SJCRH30 (cell line): ENCODE measurements at regions not wholly inside any gene's neighbourhood (a gene's known extent, or its start where the extent isn't known, plus 50 kb on each side); places are given as distances from the start of the nearest gene placed in this dataset.

Experiments used
- DNase-seq, 2 experiments: peaks; one replicate each; pipeline ENCODE4 v3.0.0-alpha.2; 2015 to 2020
- H3K27ac ChIP-seq: fragments of 250-450 bp; sonication (Bioruptor Pico); 2 replicates; pipeline ENCODE4 v1.5.1; 2020; ENCODE audit warnings: mild to moderate bottlenecking, moderate library complexity
- H3K27me3 ChIP-seq: fragments of 250-450 bp; sonication (Bioruptor Pico); 2 replicates; pipeline ENCODE4 v1.5.1; 2020; ENCODE audit warnings: mild to moderate bottlenecking, moderate library complexity
- H3K36me3 ChIP-seq: fragments of 250-450 bp; sonication (Bioruptor Pico); 2 replicates; pipeline ENCODE4 v1.5.1; 2020; ENCODE audit warnings: mild to moderate bottlenecking, moderate library complexity
- H3K4me1 ChIP-seq: fragments of 250-450 bp; sonication (Bioruptor Pico); 2 replicates; pipeline ENCODE4 v1.5.1; 2020; ENCODE audit warnings: mild to moderate bottlenecking, moderate library complexity
- H3K4me3 ChIP-seq: fragments of 250-450 bp; sonication (Bioruptor Pico); 2 replicates; pipeline ENCODE4 v1.5.1; 2020; ENCODE audit warnings: mild to moderate bottlenecking, moderate library complexity
- H3K9me3 ChIP-seq: fragments of 250-450 bp; sonication (Bioruptor Pico); replicated peaks from 2 replicates; pipeline ENCODE4 v1.5.1; 2020; ENCODE audit warnings: mild to moderate bottlenecking, moderate library complexity

GRCh38 chr16:54493061-54493460, 206.5 kb upstream of the IRX3 start:
- Histone ChIP-seq H3K36me3 (no peaks in the 10 kb centered on the region), H3K9me3 (no peaks in the 10 kb centered on the region), H3K27ac (no peak overlapping the region), H3K4me3 (no peak overlapping the region), H3K4me1 (no peaks in the 10 kb centered on the region), H3K27me3 (no peaks in the 10 kb centered on the region)
- no peak for DNase-seq

DNA sequence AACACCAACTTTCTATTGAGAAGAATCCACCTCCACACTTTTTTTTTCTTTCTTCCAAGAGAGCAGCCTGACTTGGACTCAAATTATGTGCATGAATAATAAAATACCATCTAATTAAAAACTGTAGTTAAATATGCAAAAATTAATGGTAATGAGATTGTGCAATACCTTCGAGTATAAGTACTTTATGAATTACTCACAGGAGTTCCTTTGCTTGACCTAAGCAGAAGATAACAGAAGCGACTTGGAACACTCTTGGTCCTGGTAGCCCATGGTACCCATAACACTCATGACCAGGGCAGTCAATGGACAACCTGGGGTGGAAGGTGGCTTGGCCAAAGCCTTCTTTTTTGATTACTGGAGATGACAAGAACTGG, 203.5 kb upstream of the IRX3 start:
- Histone ChIP-seq H3K4me3 (no peak overlapping the region), H3K27me3 (no peaks in the 10 kb centered on the region), H3K4me1 (no peaks in the 10 kb centered on the region), H3K27ac (no peak overlapping the region), H3K36me3 (no peaks in the 10 kb centered on the region), H3K9me3 (no peaks in the 10 kb centered on the region)
- DNase-seq: no peak

GRCh38 chr16:54489225-54490111, 202.9 kb upstream of the IRX3 start:
- H3K27ac ChIP-seq: no peak overlapping the region
- H3K4me3 ChIP-seq: no peak overlapping the region
- no peaks in the 10 kb centered on the region for H3K9me3 ChIP-seq
- DNase-seq: no peak
- no peaks in the 10 kb centered on the region for H3K36me3 ChIP-seq
- no peaks in the 10 kb centered on the region for H3K4me1 ChIP-seq
- no peaks in the 10 kb centered on the region for H3K27me3 ChIP-seq

DNA sequence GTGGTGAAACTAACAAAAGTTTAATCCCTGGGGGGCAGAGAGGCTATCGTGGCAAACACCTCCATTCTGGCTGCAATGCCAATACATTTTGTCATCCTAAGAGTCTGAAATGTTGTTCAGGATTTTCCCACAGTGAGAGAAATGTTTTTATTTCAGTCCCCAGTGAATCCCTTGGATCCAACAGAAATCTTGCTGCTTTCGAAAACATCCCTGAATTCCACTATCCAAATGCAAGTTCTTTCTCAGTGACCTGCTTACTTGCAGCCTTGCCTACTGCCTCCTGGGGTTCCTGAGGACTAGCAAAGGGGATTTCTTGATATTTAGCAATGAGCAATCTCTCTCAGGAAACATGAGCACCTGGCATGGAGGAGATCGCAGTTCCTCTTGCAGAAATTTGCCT, 202.1 kb upstream of the IRX3 start:
- Histone ChIP-seq H3K27ac (no peak overlapping the region), H3K9me3 (no peaks in the 10 kb centered on the region), H3K4me1 (no peaks in the 10 kb centered on the region), H3K4me3 (no peak overlapping the region), H3K27me3 (no peaks in the 10 kb centered on the region), H3K36me3 (no peaks in the 10 kb centered on the region)
- DNase-seq: no peak

DNA sequence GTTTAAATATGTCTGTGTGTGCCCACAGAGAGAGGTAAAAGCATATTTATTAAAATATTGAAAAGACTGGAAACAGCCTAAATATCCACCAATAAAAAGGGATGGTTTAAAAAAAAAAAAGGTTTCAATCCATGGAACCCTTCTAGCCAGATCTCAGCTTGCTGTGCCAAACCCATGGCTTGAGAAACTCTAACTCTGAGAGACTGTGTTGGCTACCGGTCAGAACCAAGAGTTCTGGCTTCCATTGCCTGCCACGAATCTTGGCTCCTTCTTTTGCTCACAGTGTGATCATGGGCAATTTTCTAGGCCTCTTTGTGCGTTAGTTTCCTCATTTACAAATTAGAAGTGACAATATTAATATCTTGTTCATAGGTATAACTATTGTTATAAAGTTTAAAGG, 201.3 kb upstream of the IRX3 start:
- Histone ChIP-seq H3K36me3 (no peaks in the 10 kb centered on the region), H3K4me1 (no peaks in the 10 kb centered on the region), H3K27ac (no peak overlapping the region), H3K27me3 (no peaks in the 10 kb centered on the region), H3K4me3 (no peak overlapping the region), H3K9me3 (no peaks in the 10 kb centered on the region)
- DNase-seq: no peak

DNA sequence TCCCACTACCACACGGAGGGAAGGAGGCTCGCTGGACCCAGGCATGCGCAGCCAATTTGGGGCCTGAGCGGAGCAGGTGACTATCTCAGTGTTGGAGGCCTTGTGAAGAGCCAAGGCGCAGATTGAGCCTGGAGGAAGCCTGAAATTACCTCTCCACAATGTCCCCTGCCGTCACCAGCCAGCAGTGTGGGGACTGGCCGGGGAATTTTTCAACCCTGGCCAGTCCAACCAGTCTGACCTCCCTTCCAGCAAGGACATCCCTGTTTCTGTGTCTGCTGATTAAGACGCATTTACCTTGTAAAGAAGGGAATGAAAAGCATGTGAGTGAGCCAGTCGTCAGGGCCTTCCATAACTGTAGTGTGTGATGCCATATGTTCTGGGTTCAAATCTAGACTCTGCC, 198.1 kb upstream of the IRX3 start:
- no peaks in the 10 kb centered on the region for H3K36me3 ChIP-seq
- H3K27ac ChIP-seq: no peak overlapping the region
- no peaks in the 10 kb centered on the region for H3K4me1 ChIP-seq
- no peaks in the 10 kb centered on the region for H3K9me3 ChIP-seq
- no peak overlapping the region for H3K4me3 ChIP-seq
- H3K27me3 ChIP-seq: no peaks in the 10 kb centered on the region
- no peak for DNase-seq

- no peaks in the 10 kb centered on the region for H3K9me3 ChIP-seq
- H3K27ac ChIP-seq: no peak overlapping the region
- H3K4me3 ChIP-seq: no peak overlapping the region
- DNase-seq: no peak
- H3K36me3 ChIP-seq: no peaks in the 10 kb centered on the region
- H3K27me3 ChIP-seq: no peaks in the 10 kb centered on the region
- no peaks in the 10 kb centered on the region for H3K4me1 ChIP-seq
These were observed 196.4 kb upstream of the IRX3 start for GRCh38 chr16:54482892-54483574.

GRCh38 chr16:54480429-54480828, 193.8 kb upstream of the IRX3 start:
- DNase-seq: no peak

DNA sequence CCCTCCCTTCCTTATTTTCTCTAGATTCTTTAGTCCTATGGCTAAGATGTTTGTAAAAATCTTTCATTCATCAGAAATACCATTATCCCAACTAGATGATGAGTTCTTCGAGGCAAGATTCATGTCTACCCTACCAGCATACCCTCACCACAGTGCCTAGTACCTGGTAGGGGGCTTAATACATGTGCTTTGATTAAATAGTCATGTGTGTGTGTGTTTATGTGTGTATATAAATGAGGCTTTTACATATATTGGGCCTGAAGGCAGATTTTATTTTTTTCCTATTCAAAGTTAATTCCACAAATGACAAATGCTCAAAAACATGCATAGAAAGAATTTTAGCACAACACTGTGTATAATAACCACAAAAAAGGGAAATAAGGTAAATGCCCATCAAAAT, 193.0 kb upstream of the IRX3 start:
- no peak overlapping the region for H3K27ac ChIP-seq
- H3K4me3 ChIP-seq: no peak overlapping the region
- DNase-seq: no peak
- H3K27me3 ChIP-seq: no peaks in the 10 kb centered on the region
- no peaks in the 10 kb centered on the region for H3K4me1 ChIP-seq
- no peaks in the 10 kb centered on the region for H3K9me3 ChIP-seq
- no peaks in the 10 kb centered on the region for H3K36me3 ChIP-seq

More at GRCh38 chr16:54480429-54480828, 193.8 kb upstream of the IRX3 start:
- Histone ChIP-seq H3K4me3 (no peak overlapping the region), H3K36me3 (no peaks in the 10 kb centered on the region), H3K27me3 (no peaks in the 10 kb centered on the region), H3K27ac (no peak overlapping the region), H3K4me1 (no peaks in the 10 kb centered on the region), H3K9me3 (no peaks in the 10 kb centered on the region)

GRCh38 chr16:54477714-54478113, 191.1 kb upstream of the IRX3 start:
- no peak overlapping the region for H3K4me3 ChIP-seq
- H3K4me1 ChIP-seq: no peaks in the 10 kb centered on the region
- no peak overlapping the region for H3K27ac ChIP-seq
- H3K36me3 ChIP-seq: no peaks in the 10 kb centered on the region
- H3K27me3 ChIP-seq: no peaks in the 10 kb centered on the region
- H3K9me3 ChIP-seq: no peaks in the 10 kb centered on the region
- no peak for DNase-seq

DNA sequence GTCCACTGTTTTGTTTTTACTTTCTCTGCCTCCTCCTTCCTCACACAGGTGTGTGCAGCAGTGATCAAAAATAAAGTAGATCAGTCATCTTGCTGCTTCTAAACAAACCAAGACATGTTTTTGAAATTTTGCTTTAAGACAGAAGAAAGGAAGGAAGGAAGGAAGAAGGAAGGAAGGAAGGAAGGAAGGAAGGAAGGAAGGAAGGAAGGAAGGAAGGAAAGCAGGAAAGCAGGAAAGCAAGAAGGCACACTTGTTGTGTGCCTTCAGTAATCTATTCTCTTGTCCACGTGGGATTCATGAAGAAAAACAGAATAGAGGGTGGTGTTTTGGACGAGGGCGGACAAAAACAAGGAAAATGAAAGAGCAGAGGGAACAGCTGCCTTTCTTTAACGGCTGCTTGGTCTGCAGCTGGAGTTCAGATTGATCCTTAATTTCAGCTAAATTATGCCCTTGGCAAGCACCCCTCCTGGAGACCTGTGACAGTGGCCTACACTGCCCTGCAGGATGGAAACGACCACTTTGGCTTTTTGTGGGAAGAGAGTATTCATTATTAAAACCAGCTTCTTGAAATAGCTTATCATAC, 188.5 kb upstream of the IRX3 start:
- H3K27me3 ChIP-seq: no peaks in the 10 kb centered on the region

GRCh38 chr16:54473226-54473993, 186.8 kb upstream of the IRX3 start:
- no peaks in the 10 kb centered on the region for H3K36me3 ChIP-seq
- no peak for DNase-seq

More for the DNA sequence above, 188.5 kb upstream of the IRX3 start:
- DNase-seq: no peak
- no peak overlapping the region for H3K4me3 ChIP-seq
- H3K9me3 ChIP-seq: no peaks in the 10 kb centered on the region
- H3K27ac ChIP-seq: no peak overlapping the region
- H3K4me1 ChIP-seq: no peaks in the 10 kb centered on the region
- H3K36me3 ChIP-seq: no peaks in the 10 kb centered on the region

GRCh38 chr16:54467398-54467797, 180.8 kb upstream of the IRX3 start:
- Histone ChIP-seq H3K9me3 (peaks cover 3% of the 10 kb centered on the region), H3K4me3 (no peak overlapping the region), H3K27me3 (no peaks in the 10 kb centered on the region; the same call in 1 of the 2 replicates), H3K4me1 (no peaks in the 10 kb centered on the region), H3K27ac (no peak overlapping the region), H3K36me3 (no peaks in the 10 kb centered on the region)
- DNase-seq: no peak

More at GRCh38 chr16:54473226-54473993, 186.8 kb upstream of the IRX3 start:
- no peaks in the 10 kb centered on the region; the same call in 1 of the 2 replicates for H3K27me3 ChIP-seq
- H3K4me1 ChIP-seq: no peaks in the 10 kb centered on the region
- no peaks in the 10 kb centered on the region for H3K9me3 ChIP-seq
- no peak overlapping the region for H3K4me3 ChIP-seq
- no peak overlapping the region for H3K27ac ChIP-seq

DNA sequence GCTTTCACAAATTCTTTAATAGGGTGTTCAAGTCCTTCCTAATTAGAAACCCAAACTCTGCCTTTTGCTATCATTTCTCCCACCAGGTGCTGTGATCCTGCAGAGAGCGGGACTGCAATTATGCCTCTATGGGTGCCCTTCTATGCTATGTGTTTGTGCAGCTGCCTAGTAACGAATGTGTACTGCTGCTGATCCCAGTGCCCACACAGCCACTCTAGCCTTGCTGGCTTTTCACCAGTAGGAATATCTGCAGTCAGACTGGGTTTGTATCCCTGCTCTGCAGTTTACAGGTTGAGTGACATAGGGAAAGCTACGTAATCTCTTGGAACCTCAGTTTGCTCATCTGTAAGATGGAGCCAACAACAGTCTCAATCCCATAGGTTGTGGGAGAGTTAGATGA, 179.6 kb upstream of the IRX3 start:
- no peak for DNase-seq
- Histone ChIP-seq H3K27ac (no peak overlapping the region), H3K36me3 (no peaks in the 10 kb centered on the region), H3K27me3 (no peaks in the 10 kb centered on the region; the same call in 1 of the 2 replicates), H3K4me3 (no peak overlapping the region), H3K9me3 (peaks cover 3% of the 10 kb centered on the region), H3K4me1 (no peaks in the 10 kb centered on the region)

- Histone ChIP-seq H3K27ac (no peak overlapping the region), H3K27me3 (no peaks in the 10 kb centered on the region; the same call in 1 of the 2 replicates), H3K4me3 (no peak overlapping the region), H3K9me3 (peaks cover 3% of the 10 kb centered on the region), H3K36me3 (no peaks in the 10 kb centered on the region), H3K4me1 (no peaks in the 10 kb centered on the region)
- no peak for DNase-seq
These were observed 178.5 kb upstream of the IRX3 start for GRCh38 chr16:54465063-54465462.
